IPS DF 6.9 (cell line): ENCODE measurements at regions not wholly inside any gene's neighbourhood (a gene's known extent, or its start where the extent isn't known, plus 50 kb on each side); places are given as distances from the start of the nearest gene placed in this dataset.
"Not testable (repeated sequence)": the region's sequence is repeated elsewhere in the genome, so short reads cannot be mapped to it uniquely, and the experiment has no call there.

Source experiments
- DNase-seq: peaks from one replicate; pipeline ENCODE4 v3.0.0-alpha.2; 2013; ENCODE audit warnings: low read depth, low spot score
- H3K27ac ChIP-seq: one replicate; pipeline ENCODE4 v1.5.1; 2013; ENCODE audit warnings: low read length, control low read depth
- H3K27me3 ChIP-seq: 2 replicates; pipeline ENCODE4 v1.6.1; 2013; ENCODE audit warnings: mild to moderate bottlenecking, low read length; ENCODE audit not compliant: control insufficient read depth, insufficient read depth
- H3K36me3 ChIP-seq: 2 replicates; pipeline ENCODE4 v1.6.1; 2013; ENCODE audit warnings: low read length; ENCODE audit not compliant: control insufficient read depth, insufficient read depth
- H3K4me1 ChIP-seq: 2 replicates; pipeline ENCODE4 v1.6.1; 2013; ENCODE audit warnings: low read length; ENCODE audit not compliant: control insufficient read depth, insufficient read depth
- H3K4me3 ChIP-seq: 2 replicates; pipeline ENCODE4 v1.5.1; 2013; ENCODE audit warnings: mild to moderate bottlenecking, low read length
- H3K9me3 ChIP-seq: 2 replicates; pipeline ENCODE4 v1.6.1; 2013; ENCODE audit warnings: low read length, inconsistent platforms; ENCODE audit not compliant: control insufficient read depth, insufficient read depth
- WGBS: extraction: QIAGEN DNeasy Blood & Tissue Kit; methylation state at CpG from one replicate; pipeline ENCODE4 v1.1.7; 2013; ENCODE audit warnings: mixed read lengths, missing lambda C conversion rate; ENCODE audit not compliant: insufficient read length, insufficient coverage; 5-methylcytosine and 5-hydroxymethylcytosine counted together

GRCh38 chr21:10402461-10402860 lies 118.9 kb upstream of the TPTE start:
- H3K9me3 ChIP-seq, result peaks cover 17% of the 10 kb centered on the region
- not testable (repeated sequence) for H3K4me1 ChIP-seq, H3K36me3 ChIP-seq, H3K4me3 ChIP-seq, DNase-seq, H3K27ac ChIP-seq, H3K27me3 ChIP-seq
- no CpG with 5 or more reads among the region's 5 CpGs for WGBS

GRCh38 chr21:10405331-10405730 lies 116.1 kb upstream of the TPTE start:
- not testable (repeated sequence) for H3K27ac ChIP-seq, H3K4me1 ChIP-seq, DNase-seq, H3K4me3 ChIP-seq, H3K36me3 ChIP-seq, H3K27me3 ChIP-seq
- H3K9me3 ChIP-seq, result peaks cover 18% of the 10 kb centered on the region
- 100% methylated on average over 5 of the region's 36 CpGs for WGBS

GRCh38 chr21:10409786-10410185 lies 111.6 kb upstream of the TPTE start:
- not testable (repeated sequence) for H3K4me3 ChIP-seq, H3K36me3 ChIP-seq, H3K27me3 ChIP-seq, H3K27ac ChIP-seq, DNase-seq, H3K4me1 ChIP-seq
- no CpG with 5 or more reads among the region's 4 CpGs for WGBS
- H3K9me3 ChIP-seq, result peaks cover 16% of the 10 kb centered on the region

- no CpG with 5 or more reads among the region's 5 CpGs for WGBS
- H3K9me3 ChIP-seq, result peaks cover 17% of the 10 kb centered on the region
- H3K4me3 ChIP-seq, H3K4me1 ChIP-seq, DNase-seq, H3K27ac ChIP-seq, H3K36me3 ChIP-seq, H3K27me3 ChIP-seq: not testable (repeated sequence)
Observed at GRCh38 chr21:10410354-10410929, 110.9 kb upstream of the TPTE start.

- H3K27me3 ChIP-seq, result not testable (repeated sequence)
Observed at GRCh38 chr21:10411776-10412526, 109.4 kb upstream of the TPTE start.

GRCh38 chr21:10412928-10413246 lies 108.5 kb upstream of the TPTE start:
- WGBS, result 100% methylated on average over 3 of the region's 8 CpGs

More at GRCh38 chr21:10411776-10412526, 109.4 kb upstream of the TPTE start:
- not testable (repeated sequence) for H3K27ac ChIP-seq, H3K36me3 ChIP-seq, H3K4me1 ChIP-seq, H3K4me3 ChIP-seq, DNase-seq
- 100% methylated on average over 5 of the region's 17 CpGs for WGBS
- peaks cover 21% of the 10 kb centered on the region for H3K9me3 ChIP-seq

GRCh38 chr21:10413247-10414120 lies 107.9 kb upstream of the TPTE start:
- not testable (repeated sequence) for H3K27me3 ChIP-seq, DNase-seq, H3K36me3 ChIP-seq, H3K4me3 ChIP-seq, H3K27ac ChIP-seq, H3K4me1 ChIP-seq
- no CpG with 5 or more reads among the region's 31 CpGs for WGBS
- peaks cover 26% of the 10 kb centered on the region for H3K9me3 ChIP-seq

More at GRCh38 chr21:10412928-10413246, 108.5 kb upstream of the TPTE start:
- not testable (repeated sequence) for H3K4me1 ChIP-seq, DNase-seq, H3K36me3 ChIP-seq, H3K4me3 ChIP-seq, H3K27me3 ChIP-seq, H3K27ac ChIP-seq
- H3K9me3 ChIP-seq, result peaks cover 26% of the 10 kb centered on the region

- H3K4me3 ChIP-seq, H3K27me3 ChIP-seq, H3K4me1 ChIP-seq, H3K27ac ChIP-seq, H3K36me3 ChIP-seq, DNase-seq: not testable (repeated sequence)
- H3K9me3 ChIP-seq, result peaks cover 32% of the 10 kb centered on the region
- no CpG with 5 or more reads among the region's 14 CpGs for WGBS
Observed at GRCh38 chr21:10414121-10414924, 107.1 kb upstream of the TPTE start.

- H3K36me3 ChIP-seq, H3K4me1 ChIP-seq, H3K27ac ChIP-seq, DNase-seq, H3K27me3 ChIP-seq, H3K4me3 ChIP-seq: not testable (repeated sequence)
- WGBS, result no CpG with 5 or more reads among the region's 4 CpGs
- H3K9me3 ChIP-seq, result peaks cover 34% of the 10 kb centered on the region
Observed at GRCh38 chr21:10414925-10415254, 106.5 kb upstream of the TPTE start.

- H3K4me1 ChIP-seq, H3K4me3 ChIP-seq, H3K27me3 ChIP-seq, DNase-seq, H3K36me3 ChIP-seq, H3K27ac ChIP-seq: not testable (repeated sequence)
- WGBS, result no CpG with 5 or more reads among the region's 7 CpGs
- H3K9me3 ChIP-seq, result peaks cover 33% of the 10 kb centered on the region
Observed at GRCh38 chr21:10415456-10415855, 105.9 kb upstream of the TPTE start.
